ENCODE measurements at regions not wholly inside any gene's neighbourhood (a gene's known extent, or its start where the extent isn't known, plus 50 kb on each side); places are given as distances from the start of the nearest gene placed in this dataset.

DNA sequence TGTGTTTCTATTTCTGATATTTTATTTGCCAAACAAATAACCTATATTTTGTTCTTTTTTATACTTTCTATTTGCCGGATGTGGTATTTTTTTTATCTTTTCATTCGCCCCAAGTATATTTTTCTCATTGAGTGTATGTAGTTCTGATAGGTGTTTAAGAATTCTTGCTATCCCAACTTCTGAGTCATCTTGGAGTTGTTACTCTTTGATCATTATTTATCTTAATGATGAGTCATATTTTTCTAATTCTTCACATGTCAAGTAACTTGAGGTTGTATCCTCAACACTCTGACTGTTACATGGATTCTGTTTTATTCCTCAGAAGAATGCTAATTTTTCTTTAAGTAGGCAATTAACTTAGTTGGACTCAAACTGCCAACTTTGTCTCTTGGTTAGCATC, 498.1 kb downstream of the TLE1 start:
- H4K20me1 ChIP-seq (replicated peaks in 1 of 2; ENCODE audit: control insufficient read depth in 1 of 2, insufficient read depth in 2 of 2, low read length in 2 of 2) = no peaks in the 10 kb centered on the region
- no peak overlapping the region for H3K27ac ChIP-seq (ENCODE audit: low read depth, low read length)
- H4K5ac ChIP-seq (ENCODE audit: insufficient read length, low read depth, low read length) = no peak overlapping the region
- no peak overlapping the region for H2AK5ac ChIP-seq (ENCODE audit: low read depth, low read length)
- no peak overlapping the region for H3K9ac ChIP-seq (replicated peaks in 1 of 4; ENCODE audit: extremely low read depth in 1 of 4, low read depth in 3 of 4, low read length in 3 of 4)
- WGBS, 2 experiments (ENCODE audit: extremely low coverage in 1 of 2, insufficient coverage in 1 of 2, insufficient read length in 1 of 2, insufficient replicate concordance in 2 of 2, low coverage in 1 of 2, low lambda C conversion rate in 2 of 2, missing lambda C conversion rate in 1 of 2) = 97% methylated on average over 2 of the region's 2 CpGs; no CpG with 5 or more reads in 1 of the 2 experiments
- H3K9me3 ChIP-seq (ENCODE audit: insufficient read depth in 2 of 2, low read depth in 1 of 2, low read length in 1 of 2) = no peaks in the 10 kb centered on the region
- H3K79me2 ChIP-seq (ENCODE audit: control insufficient read depth in 1 of 2, insufficient read depth in 2 of 2, low read length in 2 of 2) = no peaks in the 10 kb centered on the region
- no peaks in the 10 kb centered on the region for H3K79me1 ChIP-seq (ENCODE audit: low read depth, low read length)
- H3K18ac ChIP-seq (ENCODE audit: extremely low read depth, low read length) = no peak overlapping the region
- no peaks in the 10 kb centered on the region for H3K27me3 ChIP-seq (replicated peaks in 1 of 4; ENCODE audit: control insufficient read depth in 3 of 4, extremely low read depth in 1 of 4, insufficient read depth in 3 of 4, low read length in 3 of 4)
- H2BK12ac ChIP-seq (ENCODE audit: low read depth, low read length) = no peak overlapping the region
- no peak overlapping the region for H3K4ac ChIP-seq (replicated peaks; ENCODE audit: insufficient read length, low read depth, low read length)
- H3K23me2 ChIP-seq (ENCODE audit: low read depth, low read length) = no peaks in the 10 kb centered on the region
- no peak overlapping the region for H3K4me2 ChIP-seq (ENCODE audit: insufficient read depth in 1 of 2, low read depth in 2 of 2, low read length in 2 of 2)
- H2BK5ac ChIP-seq (ENCODE audit: low read depth, low read length) = no peak overlapping the region
- H2BK120ac ChIP-seq (replicated peaks; ENCODE audit: low read depth, low read length) = no peak overlapping the region
- H4K8ac ChIP-seq (ENCODE audit: extremely low read depth, insufficient read depth, low read length) = no peak overlapping the region
- no peak overlapping the region for H3K56ac ChIP-seq (replicated peaks; ENCODE audit: insufficient read length, low read depth, low read length)
- H2BK20ac ChIP-seq (ENCODE audit: low read length) = no peak overlapping the region
- no peak overlapping the region for H2BK15ac ChIP-seq (ENCODE audit: low read length)
- H3K23ac ChIP-seq (ENCODE audit: insufficient read length) = no peak overlapping the region
- CTCF ChIA-PET (ENCODE audit: partially characterized antibody) = no interaction called here
- H3K4me1 ChIP-seq (replicated peaks in 1 of 4; ENCODE audit: control insufficient read depth in 3 of 4, insufficient read depth in 4 of 4, low read length in 3 of 4) = no peaks in the 10 kb centered on the region
- no peak for DNase-seq (ENCODE audit: low read depth in 1 of 2, low spot score in 2 of 2)
- no peaks in the 10 kb centered on the region for H3K36me3 ChIP-seq (ENCODE audit: control insufficient read depth in 2 of 4, insufficient read depth in 4 of 4, low read length in 3 of 4)
- no peak overlapping the region for H4K91ac ChIP-seq (replicated peaks; ENCODE audit: insufficient read length, low read length)
- POLR2A ChIA-PET (ENCODE audit: partially characterized antibody) = no interaction called here
- no peak for FAIRE-seq
- no peak overlapping the region for H3K4me3 ChIP-seq (ENCODE audit: extremely low read depth in 1 of 4, insufficient read depth in 2 of 4, low read depth in 3 of 4, low read length in 4 of 4)
- no peak overlapping the region for H2AFZ ChIP-seq (ENCODE audit: low read length)
- no peak overlapping the region for H3K14ac ChIP-seq (ENCODE audit: insufficient read length)
- TF ChIP-seq POLR2AphosphoS5 (IDR thresholded peaks at IDR 0.05; ENCODE audit: low read depth, low read length) = no peak
- TF ChIP-seq NANOG (IDR thresholded peaks at IDR 0.05; ENCODE audit: insufficient read depth, low read depth, low read length, poor library complexity, severe bottlenecking) = no peak
- no peak for TF ChIP-seq CTBP2 (IDR thresholded peaks at IDR 0.05; ENCODE audit: borderline replicate concordance, insufficient read depth, insufficient read length, low read length)
- TF ChIP-seq USF2 (IDR thresholded peaks at IDR 0.05; ENCODE audit: low read length) = no peak
- TF ChIP-seq YY1 (IDR thresholded peaks at IDR 0.05; ENCODE audit: low read depth, low read length) = no peak
- TF ChIP-seq FOSL1 (IDR thresholded peaks at IDR 0.05; ENCODE audit: insufficient read depth, low read depth, low read length) = no peak
- no peak for TF ChIP-seq GTF2F1 (IDR thresholded peaks at IDR 0.05; ENCODE audit: borderline replicate concordance, low read depth, low read length)
- no peak for TF ChIP-seq SIN3A (conservative IDR thresholded peaks at IDR 0.05 in 1 of 2, IDR thresholded peaks at IDR 0.05 in 1 of 2; ENCODE audit: low read depth in 1 of 2, low read length in 2 of 2)
- no peak for TF ChIP-seq RNF2 (IDR thresholded peaks at IDR 0.05; ENCODE audit: borderline replicate concordance, low read depth, low read length, missing control alignments, poor library complexity, severe bottlenecking)
- TF ChIP-seq BRCA1 (IDR thresholded peaks at IDR 0.05; ENCODE audit: low read depth, low read length) = no peak
- no peak for TF ChIP-seq TAF7 (optimal IDR thresholded peaks at IDR 0.05; ENCODE audit: borderline replicate concordance, low read depth, low read length)
- no peak for TF ChIP-seq KDM4A (IDR thresholded peaks at IDR 0.05; ENCODE audit: low read depth, low read length, severe bottlenecking)
- TF ChIP-seq CBX8 (IDR thresholded peaks at IDR 0.05; ENCODE audit: borderline replicate concordance, low read depth, low read length) = no peak
